ENCODE measurements at regions not wholly inside any gene's neighbourhood (a gene's known extent, or its start where the extent isn't known, plus 50 kb on each side); places are given as distances from the start of the nearest gene placed in this dataset.

DNA sequence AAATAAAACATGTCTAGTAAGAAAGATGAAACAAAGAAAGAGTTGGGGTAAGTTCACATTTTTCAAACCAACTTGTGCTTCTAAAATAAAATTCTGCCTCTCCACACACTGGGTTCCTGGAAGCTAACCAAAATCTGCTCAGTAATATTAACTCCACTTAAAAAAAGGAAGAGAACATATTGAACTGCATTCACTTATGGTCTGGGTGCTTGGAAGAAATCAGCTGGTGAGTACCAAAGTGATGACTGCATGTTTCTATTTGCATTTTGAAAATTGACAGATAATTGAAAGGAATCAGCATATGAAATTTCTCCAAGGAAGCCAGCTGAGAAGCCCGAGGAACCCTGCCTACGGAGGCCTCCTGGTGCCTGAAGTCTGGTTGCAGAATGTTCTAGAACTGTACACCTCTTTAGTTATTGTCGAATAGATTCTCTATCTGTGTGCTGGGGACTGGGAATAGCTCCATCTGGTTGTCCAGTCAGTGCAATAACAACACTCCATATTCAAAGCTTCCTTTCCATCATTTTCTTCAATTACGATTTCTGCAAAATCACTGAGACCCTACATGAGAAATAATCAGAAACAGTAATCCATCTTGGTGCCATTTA is 836.1 kb downstream of the VRK1 start:
- in situ Hi-C loops (cut with MboI; ENCODE audit: low sequenced_read_pairs, unreplicated experiment) = no loop called here
- TF ChIP-seq, protein P1, sequence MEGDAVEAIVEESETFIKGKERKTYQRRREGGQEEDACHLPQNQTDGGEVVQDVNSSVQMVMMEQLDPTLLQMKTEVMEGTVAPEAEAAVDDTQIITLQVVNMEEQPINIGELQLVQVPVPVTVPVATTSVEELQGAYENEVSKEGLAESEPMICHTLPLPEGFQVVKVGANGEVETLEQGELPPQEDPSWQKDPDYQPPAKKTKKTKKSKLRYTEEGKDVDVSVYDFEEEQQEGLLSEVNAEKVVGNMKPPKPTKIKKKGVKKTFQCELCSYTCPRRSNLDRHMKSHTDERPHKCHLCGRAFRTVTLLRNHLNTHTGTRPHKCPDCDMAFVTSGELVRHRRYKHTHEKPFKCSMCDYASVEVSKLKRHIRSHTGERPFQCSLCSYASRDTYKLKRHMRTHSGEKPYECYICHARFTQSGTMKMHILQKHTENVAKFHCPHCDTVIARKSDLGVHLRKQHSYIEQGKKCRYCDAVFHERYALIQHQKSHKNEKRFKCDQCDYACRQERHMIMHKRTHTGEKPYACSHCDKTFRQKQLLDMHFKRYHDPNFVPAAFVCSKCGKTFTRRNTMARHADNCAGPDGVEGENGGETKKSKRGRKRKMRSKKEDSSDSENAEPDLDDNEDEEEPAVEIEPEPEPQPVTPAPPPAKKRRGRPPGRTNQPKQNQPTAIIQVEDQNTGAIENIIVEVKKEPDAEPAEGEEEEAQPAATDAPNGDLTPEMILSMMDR (IDR thresholded peaks at IDR 0.05; ENCODE audit: borderline replicate concordance, control extremely low read depth, extremely low read depth, insufficient read depth, missing control alignments) = no peak
- no peak for DNase-seq (ENCODE audit: low spot score)

DNA sequence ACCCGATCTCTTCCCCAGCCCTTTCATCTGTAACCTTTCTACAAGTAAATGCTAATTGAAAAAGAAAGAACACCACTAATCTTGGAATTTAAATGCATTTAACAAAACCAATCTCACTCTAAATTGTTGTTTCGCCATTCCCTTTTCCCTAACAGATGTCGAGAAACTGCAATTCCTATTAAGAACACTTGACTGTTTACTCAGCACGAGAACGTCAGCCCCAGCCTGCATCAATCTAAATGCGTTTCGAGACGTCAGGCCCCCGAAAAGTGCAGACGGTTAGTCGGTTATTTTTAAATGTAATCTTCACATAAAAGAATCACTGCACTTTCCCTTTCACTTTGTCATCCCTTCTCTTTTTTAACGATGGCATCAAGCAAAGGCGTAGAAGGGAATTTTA is 837.6 kb downstream of the VRK1 start:
- no peak for DNase-seq (ENCODE audit: low spot score)
- in situ Hi-C loops (cut with MboI; ENCODE audit: low sequenced_read_pairs, unreplicated experiment) = no loop called here
- TF ChIP-seq, protein P1 (IDR thresholded peaks at IDR 0.05; ENCODE audit: borderline replicate concordance, control extremely low read depth, extremely low read depth, insufficient read depth, missing control alignments) = no peak

DNA sequence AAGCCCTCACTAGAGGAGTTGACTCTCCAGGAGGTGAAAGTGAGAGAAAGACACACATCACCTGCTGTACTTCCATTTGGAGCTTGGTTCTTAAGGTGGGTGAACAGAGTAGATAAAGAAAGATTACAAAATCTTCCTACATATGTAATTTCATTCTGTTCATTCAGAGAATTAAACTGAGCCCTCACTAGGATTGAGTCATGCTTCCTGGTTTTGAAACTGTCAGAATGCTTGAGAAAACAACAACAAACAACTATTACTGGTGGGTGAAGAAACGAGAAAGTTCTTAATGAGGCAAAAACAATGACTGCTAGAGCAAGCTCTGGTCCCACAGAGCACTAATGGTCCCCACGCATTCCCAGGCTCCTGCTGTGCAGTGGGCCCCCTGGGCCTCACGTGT is 841.7 kb downstream of the VRK1 start:
- in situ Hi-C loops (cut with MboI; ENCODE audit: low sequenced_read_pairs, unreplicated experiment) = no loop called here
- no peak for DNase-seq (ENCODE audit: low spot score)
- TF ChIP-seq, protein P1 (IDR thresholded peaks at IDR 0.05; ENCODE audit: borderline replicate concordance, control extremely low read depth, extremely low read depth, insufficient read depth, missing control alignments) = no peak

DNA sequence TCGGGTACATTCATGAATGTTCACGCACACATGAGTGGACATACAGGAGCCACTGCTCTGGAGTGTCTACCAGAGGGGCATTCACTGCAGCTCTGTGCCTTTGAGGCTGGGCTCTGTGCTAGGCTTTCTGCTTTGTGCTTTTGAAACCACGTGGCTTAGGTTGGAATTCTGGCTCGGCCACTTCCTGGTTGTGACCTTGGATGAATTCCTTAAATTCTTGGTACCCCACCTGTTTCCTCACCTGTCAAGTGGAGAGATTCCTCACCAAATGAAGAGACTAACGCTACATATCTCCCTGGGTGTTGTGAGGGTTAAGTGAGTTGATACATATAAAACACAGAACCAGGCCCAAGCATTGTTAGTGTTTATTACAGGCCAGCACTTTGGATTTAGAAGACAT is 842.8 kb downstream of the VRK1 start:
- in situ Hi-C loops (cut with MboI; ENCODE audit: low sequenced_read_pairs, unreplicated experiment) = no loop called here
- DNase-seq (ENCODE audit: low spot score) = no peak
- TF ChIP-seq, protein P1 (IDR thresholded peaks at IDR 0.05; ENCODE audit: borderline replicate concordance, control extremely low read depth, extremely low read depth, insufficient read depth, missing control alignments) = no peak

DNA sequence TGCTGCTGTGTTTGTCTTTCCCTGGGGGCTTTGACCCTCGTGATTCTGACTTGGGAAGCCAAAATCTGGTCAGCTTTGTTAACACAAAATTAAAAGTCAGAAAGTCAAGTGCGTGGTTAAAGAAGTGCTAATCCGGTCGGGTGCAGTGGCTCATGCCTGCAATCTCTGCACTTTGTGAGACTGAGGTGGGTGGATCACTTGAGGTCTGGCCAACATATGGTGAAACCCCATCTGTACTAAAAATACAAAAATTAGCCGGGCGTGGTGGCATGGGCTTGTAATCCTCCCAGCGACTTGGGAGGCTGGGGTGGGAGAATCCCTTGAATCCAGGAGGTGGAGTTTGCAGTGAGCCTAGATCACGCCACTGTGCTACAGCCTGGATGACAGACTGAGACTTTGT is 844.6 kb downstream of the VRK1 start:
- DNase-seq (ENCODE audit: low spot score) = no peak
- TF ChIP-seq, protein P1 (IDR thresholded peaks at IDR 0.05; ENCODE audit: borderline replicate concordance, control extremely low read depth, extremely low read depth, insufficient read depth, missing control alignments) = no peak
- in situ Hi-C loops (cut with MboI; ENCODE audit: low sequenced_read_pairs, unreplicated experiment) = no loop called here

DNA sequence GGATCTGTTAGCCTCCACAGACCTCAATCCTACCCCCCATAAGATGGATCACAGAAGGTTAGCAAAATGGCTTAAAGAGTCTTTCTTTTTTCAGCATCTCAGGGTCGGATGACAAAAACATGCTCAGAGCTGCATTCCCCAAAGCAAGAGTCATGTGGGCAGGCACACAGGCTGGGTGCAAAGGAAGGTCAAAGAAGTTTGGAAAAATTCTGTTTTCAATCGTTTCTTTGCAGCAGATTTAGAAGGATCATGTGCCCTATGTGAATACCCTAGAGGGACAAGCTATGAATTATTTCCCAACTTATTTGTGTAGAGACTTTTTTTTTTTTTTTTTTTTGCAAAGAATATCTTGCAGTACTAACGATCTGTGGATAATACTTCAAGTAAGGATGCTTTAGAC is 845.4 kb downstream of the VRK1 start:
- TF ChIP-seq, protein P1 (IDR thresholded peaks at IDR 0.05; ENCODE audit: borderline replicate concordance, control extremely low read depth, extremely low read depth, insufficient read depth, missing control alignments) = no peak
- DNase-seq (ENCODE audit: low spot score) = no peak
- in situ Hi-C loops (cut with MboI; ENCODE audit: low sequenced_read_pairs, unreplicated experiment) = no loop called here
